ENCODE measurements at regions not wholly inside any gene's neighbourhood (a gene's known extent, or its start where the extent isn't known, plus 50 kb on each side); places are given as distances from the start of the nearest gene placed in this dataset.

- no peak for TF ChIP-seq CTCF (IDR thresholded peaks at IDR 0.05; ENCODE audit: low read length)
- no peak for TF ChIP-seq EZH2 (IDR thresholded peaks at IDR 0.05; ENCODE audit: borderline replicate concordance, low read length)
Measured at GRCh38 chr1:81437649-81438048, 363.1 kb upstream of the ADGRL2 start.
